SK-N-SH (cell line): ENCODE measurements at regions not wholly inside any gene's neighbourhood (a gene's known extent, or its start where the extent isn't known, plus 50 kb on each side); places are given as distances from the start of the nearest gene placed in this dataset.

Experiments used
- CHD2 ChIP-seq: fragments of 150-350 bp; IDR thresholded peaks from 2 replicates; pipeline ENCODE4 v1.6.1; 2018; ENCODE audit warnings: low read length; ENCODE audit not compliant: partially characterized antibody
- EP300 ChIP-seq, 2 experiments: IDR thresholded peaks; 2 replicates each; pipeline versions ENCODE4 v1.4.0 to v1.6.1; 2012; ENCODE audit warnings: borderline replicate concordance in 1 of 2, low read depth in 1 of 2, low read length in 1 of 2
- NRF1 ChIP-seq: IDR thresholded peaks from 2 replicates; pipeline ENCODE4 v1.6.1; 2012; ENCODE audit warnings: low read depth, mild to moderate bottlenecking, low read length
- RXRA ChIP-seq: IDR thresholded peaks from 2 replicates; pipeline ENCODE4 v1.4.0; 2012; ENCODE audit warnings: low read depth, mild to moderate bottlenecking, borderline replicate concordance
- TF ChIP-seq, protein P1 (sequence below): fragments of 200-600 bp; sonication (generic); IDR thresholded peaks from 2 replicates; pipeline ENCODE4 v1.6.1; 2017; ENCODE audit warnings: antibody characterized with exemption, mild to moderate bottlenecking, moderate library complexity
- TF ChIP-seq, protein P2 (sequence below): IDR thresholded peaks from 2 replicates; pipeline ENCODE4 v1.4.0; 2012; ENCODE audit warnings: low read depth

DNA sequence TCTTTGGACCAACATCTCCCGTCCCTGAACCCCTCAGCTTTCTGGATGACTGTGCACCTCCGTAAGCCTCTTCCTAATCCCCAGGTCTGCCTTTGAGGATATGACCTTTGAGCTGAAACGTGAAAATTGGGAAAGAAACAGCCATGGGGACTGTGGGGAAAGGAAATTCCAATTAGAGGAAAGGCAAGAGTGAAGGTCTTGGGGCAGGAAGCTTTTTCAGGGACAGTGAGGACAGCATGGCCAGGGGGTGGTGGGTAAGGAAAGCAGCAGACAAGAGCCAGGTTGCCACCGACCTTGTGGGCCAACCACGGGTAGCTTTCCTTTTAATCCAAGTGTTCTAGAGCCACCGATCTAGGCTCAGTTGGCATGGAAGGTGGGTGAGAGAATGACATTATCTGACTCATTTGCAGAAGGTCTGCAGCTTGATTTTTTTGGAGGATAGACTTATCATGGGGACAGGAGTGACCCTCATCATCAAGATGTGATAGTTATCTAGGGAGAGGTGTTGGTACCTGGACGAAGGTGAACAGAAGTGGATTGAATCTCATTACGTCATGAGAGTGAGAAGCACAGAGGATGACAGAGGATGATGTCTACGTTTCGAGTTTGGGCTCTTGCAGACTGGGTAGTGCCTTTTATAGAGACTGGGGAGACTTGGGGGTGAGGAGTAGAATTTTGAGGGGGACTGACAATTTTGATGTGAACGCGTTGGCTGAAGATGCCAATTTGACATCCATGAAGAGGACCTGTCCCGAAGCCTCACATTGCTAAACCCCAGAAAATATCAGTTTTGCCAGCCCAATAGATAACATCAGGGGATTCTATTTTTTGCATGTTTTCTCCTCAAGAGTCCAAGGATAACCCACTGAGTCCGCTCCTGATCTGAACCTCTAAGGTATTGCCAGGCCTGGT lies 136.7 kb upstream of the PEG3 start:
- TF ChIP-seq, protein P1, sequence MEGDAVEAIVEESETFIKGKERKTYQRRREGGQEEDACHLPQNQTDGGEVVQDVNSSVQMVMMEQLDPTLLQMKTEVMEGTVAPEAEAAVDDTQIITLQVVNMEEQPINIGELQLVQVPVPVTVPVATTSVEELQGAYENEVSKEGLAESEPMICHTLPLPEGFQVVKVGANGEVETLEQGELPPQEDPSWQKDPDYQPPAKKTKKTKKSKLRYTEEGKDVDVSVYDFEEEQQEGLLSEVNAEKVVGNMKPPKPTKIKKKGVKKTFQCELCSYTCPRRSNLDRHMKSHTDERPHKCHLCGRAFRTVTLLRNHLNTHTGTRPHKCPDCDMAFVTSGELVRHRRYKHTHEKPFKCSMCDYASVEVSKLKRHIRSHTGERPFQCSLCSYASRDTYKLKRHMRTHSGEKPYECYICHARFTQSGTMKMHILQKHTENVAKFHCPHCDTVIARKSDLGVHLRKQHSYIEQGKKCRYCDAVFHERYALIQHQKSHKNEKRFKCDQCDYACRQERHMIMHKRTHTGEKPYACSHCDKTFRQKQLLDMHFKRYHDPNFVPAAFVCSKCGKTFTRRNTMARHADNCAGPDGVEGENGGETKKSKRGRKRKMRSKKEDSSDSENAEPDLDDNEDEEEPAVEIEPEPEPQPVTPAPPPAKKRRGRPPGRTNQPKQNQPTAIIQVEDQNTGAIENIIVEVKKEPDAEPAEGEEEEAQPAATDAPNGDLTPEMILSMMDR = no peak
- TF ChIP-seq NRF1 = no peak
- no peak for TF ChIP-seq EP300 (IDR thresholded peaks at IDR 0.05; ENCODE audit: borderline replicate concordance in 1 of 2, low read depth in 1 of 2, low read length in 1 of 2)
- TF ChIP-seq, protein P2, sequence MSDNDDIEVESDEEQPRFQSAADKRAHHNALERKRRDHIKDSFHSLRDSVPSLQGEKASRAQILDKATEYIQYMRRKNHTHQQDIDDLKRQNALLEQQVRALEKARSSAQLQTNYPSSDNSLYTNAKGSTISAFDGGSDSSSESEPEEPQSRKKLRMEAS = no peak
- TF ChIP-seq RXRA = no peak
- TF ChIP-seq CHD2 = no peak
